ENCODE measurements at regions not wholly inside any gene's neighbourhood (a gene's known extent, or its start where the extent isn't known, plus 50 kb on each side); places are given as distances from the start of the nearest gene placed in this dataset.

- in situ Hi-C loops (cut with MboI; ENCODE audit: low pct_ligation_motif_present in 1 of 4, low pct_unique_long_range_greater_than_20kb in 1 of 4, low sequenced_read_pairs in 3 of 4) = loop anchor here in 1 of 4 donors (25.0 kb wide), 1 partner anchor 1305 kb away; no protein-coding TSS in a partner anchor
- no peak overlapping the region for H3K4me3 ChIP-seq
- H3K27ac ChIP-seq = no peak overlapping the region
- no peak for TF ChIP-seq EP300 (IDR thresholded peaks at IDR 0.05; ENCODE audit: low read depth)
- TF ChIP-seq CTCF (IDR thresholded peaks at IDR 0.05) = no peak
- no peak for TF ChIP-seq POLR2A (IDR thresholded peaks at IDR 0.05)
- no peak for TF ChIP-seq POLR2AphosphoS5 (IDR thresholded peaks at IDR 0.05)
- intact Hi-C loops (cut with DNase I; ENCODE audit: low total_unique reads) = loop anchor here (5.0 kb wide), 1 partner anchor 1295 kb away; no protein-coding TSS in a partner anchor
- H3K36me3 ChIP-seq = no peaks in the 10 kb centered on the region
- H3K9me3 ChIP-seq = no peaks in the 10 kb centered on the region
- WGBS, 2 donors (ENCODE audit: low coverage in 1 of 2) = 47 to 58% methylated on average over 3 to 4 of the region's 4 CpGs
- DNase-seq = no peak
- no peaks in the 10 kb centered on the region for H3K4me1 ChIP-seq
- no peaks in the 10 kb centered on the region for H3K27me3 ChIP-seq
These were observed 273.6 kb upstream of the NCKAP5 start for GRCh38 chr2:133841900-133842299.

- no peak for DNase-seq
- WGBS, 2 donors (ENCODE audit: low coverage in 1 of 2) = 65 to 80% methylated on average over 1 to 2 of the region's 2 CpGs
- no peaks in the 10 kb centered on the region for H3K4me1 ChIP-seq
- in situ Hi-C loops (cut with MboI; ENCODE audit: low pct_ligation_motif_present in 1 of 4, low pct_unique_long_range_greater_than_20kb in 1 of 4, low sequenced_read_pairs in 3 of 4) = loop anchor here in 1 of 4 donors (25.0 kb wide), 1 partner anchor 1305 kb away; no protein-coding TSS in a partner anchor
- H3K36me3 ChIP-seq = no peaks in the 10 kb centered on the region
- no peaks in the 10 kb centered on the region for H3K27me3 ChIP-seq
- H3K9me3 ChIP-seq = no peaks in the 10 kb centered on the region
- TF ChIP-seq EP300 (IDR thresholded peaks at IDR 0.05; ENCODE audit: low read depth) (no peak), CTCF (IDR thresholded peaks at IDR 0.05) (no peak), POLR2A (IDR thresholded peaks at IDR 0.05) (no peak), POLR2AphosphoS5 (IDR thresholded peaks at IDR 0.05) (no peak)
- intact Hi-C loops (cut with DNase I; ENCODE audit: low total_unique reads) = loop anchor here (5.0 kb wide), 1 partner anchor 1295 kb away; no protein-coding TSS in a partner anchor
- H3K4me3 ChIP-seq = no peak overlapping the region
- no peak overlapping the region for H3K27ac ChIP-seq
These were observed 274.2 kb upstream of the NCKAP5 start for GRCh38 chr2:133842446-133842845.

GRCh38 chr2:133843091-133843490 lies 274.8 kb upstream of the NCKAP5 start:
- Histone ChIP-seq H3K9me3 (no peaks in the 10 kb centered on the region), H3K27ac (no peak overlapping the region), H3K36me3 (no peaks in the 10 kb centered on the region), H3K4me3 (no peak overlapping the region), H3K4me1 (no peaks in the 10 kb centered on the region), H3K27me3 (no peaks in the 10 kb centered on the region)
- DNase-seq = no peak
- 87 to 100% methylated on average over 1 to 3 of the region's 3 CpGs for WGBS, 2 donors (ENCODE audit: low coverage in 1 of 2)
- in situ Hi-C loops (cut with MboI; ENCODE audit: low pct_ligation_motif_present in 1 of 4, low pct_unique_long_range_greater_than_20kb in 1 of 4, low sequenced_read_pairs in 3 of 4) = loop anchor here in 1 of 4 donors (25.0 kb wide), 1 partner anchor 1306 kb away; no protein-coding TSS in a partner anchor
- intact Hi-C loops (cut with DNase I; ENCODE audit: low total_unique reads) = loop anchor here (5.0 kb wide), 1 partner anchor 1296 kb away; no protein-coding TSS in a partner anchor
- TF ChIP-seq POLR2AphosphoS5 (IDR thresholded peaks at IDR 0.05) = no peak
- TF ChIP-seq POLR2A (IDR thresholded peaks at IDR 0.05) = no peak
- TF ChIP-seq CTCF (IDR thresholded peaks at IDR 0.05) = no peak
- no peak for TF ChIP-seq EP300 (IDR thresholded peaks at IDR 0.05; ENCODE audit: low read depth)

GRCh38 chr2:133843551-133843950 lies 275.3 kb upstream of the NCKAP5 start:
- intact Hi-C loops (cut with DNase I; ENCODE audit: low total_unique reads) (loop anchor here (5.0 kb wide), 1 partner anchor 1296 kb away; no protein-coding TSS in a partner anchor), in situ Hi-C loops (cut with MboI; ENCODE audit: low pct_ligation_motif_present in 1 of 4, low pct_unique_long_range_greater_than_20kb in 1 of 4, low sequenced_read_pairs in 3 of 4) (loop anchor here in 1 of 4 donors (25.0 kb wide), 1 partner anchor 1306 kb away; no protein-coding TSS in a partner anchor)
- Histone ChIP-seq H3K36me3 (no peaks in the 10 kb centered on the region), H3K4me3 (no peak overlapping the region), H3K4me1 (no peaks in the 10 kb centered on the region), H3K9me3 (no peaks in the 10 kb centered on the region), H3K27me3 (no peaks in the 10 kb centered on the region), H3K27ac (no peak overlapping the region)
- WGBS, 2 donors (ENCODE audit: low coverage in 1 of 2) = 80 to 87% methylated on average over 1 to 6 of the region's 6 CpGs
- DNase-seq = no peak
- no peak for TF ChIP-seq CTCF (IDR thresholded peaks at IDR 0.05)
- no peak for TF ChIP-seq POLR2A (IDR thresholded peaks at IDR 0.05)
- no peak for TF ChIP-seq POLR2AphosphoS5 (IDR thresholded peaks at IDR 0.05)
- no peak for TF ChIP-seq EP300 (IDR thresholded peaks at IDR 0.05; ENCODE audit: low read depth)
